Cardiac muscle cell (in vitro differentiated cells and primary cell): ENCODE measurements at regions not wholly inside any gene's neighbourhood (a gene's known extent, or its start where the extent isn't known, plus 50 kb on each side); places are given as distances from the start of the nearest gene placed in this dataset.

Experiments used
- DNase-seq, 2 donors: peaks; one replicate each; pipeline versions ENCODE4 v3.0.0 to v3.0.0-alpha.2; 2010 to 2017; ENCODE audit warnings: low read depth in 1 of 2, low spot score in 1 of 2
- H3K27ac ChIP-seq: fragments of 200-600 bp; sonication (generic); 2 replicates; pipeline ENCODE4 v1.5.1; 2016
- H3K27me3 ChIP-seq: fragments of 200-600 bp; sonication (generic); 2 replicates; pipeline ENCODE4 v1.6.0; 2016; ENCODE audit warnings: control low read depth
- H3K36me3 ChIP-seq: fragments of 200-600 bp; sonication (generic); 2 replicates; pipeline ENCODE4 v1.5.1; 2016; ENCODE audit warnings: control low read depth
- H3K4me1 ChIP-seq: fragments of 200-600 bp; sonication (generic); 2 replicates; pipeline ENCODE4 v1.8.1; 2017; ENCODE audit warnings: low read depth, mild to moderate bottlenecking, mixed run types
- H3K4me3 ChIP-seq: fragments of 200-600 bp; sonication (generic); 2 replicates; pipeline ENCODE4 v1.5.1; 2016; ENCODE audit warnings: mild to moderate bottlenecking
- H3K9me3 ChIP-seq: fragments of 200-600 bp; sonication (generic); 2 replicates; pipeline ENCODE4 v1.5.1; 2017; ENCODE audit warnings: low read depth, mild to moderate bottlenecking, control low read depth
- CTCF ChIP-seq: IDR thresholded peaks from 2 replicates; pipeline ENCODE4 v1.5.1; 2012; ENCODE audit warnings: low read depth, mild to moderate bottlenecking, low read length

GRCh38 chr13:72180253-72180952 is 313.4 kb upstream of the DACH1 start:
- no peak overlapping the region for H3K4me3 ChIP-seq
- DNase-seq: no peak
- H3K4me1 ChIP-seq: no peaks in the 10 kb centered on the region
- H3K9me3 ChIP-seq: no peaks in the 10 kb centered on the region
- no peaks in the 10 kb centered on the region for H3K36me3 ChIP-seq
- TF ChIP-seq CTCF: no peak
- H3K27me3 ChIP-seq: no peaks in the 10 kb centered on the region
- H3K27ac ChIP-seq: no peak overlapping the region

- H3K27me3 ChIP-seq: no peaks in the 10 kb centered on the region
- no peak for TF ChIP-seq CTCF
- H3K4me1 ChIP-seq: no peaks in the 10 kb centered on the region
- H3K27ac ChIP-seq: no peak overlapping the region
- no peak overlapping the region for H3K4me3 ChIP-seq
- no peaks in the 10 kb centered on the region for H3K9me3 ChIP-seq
- H3K36me3 ChIP-seq: no peaks in the 10 kb centered on the region
- no peak for DNase-seq
These were observed 307.5 kb upstream of the DACH1 start for GRCh38 chr13:72174549-72174948.

GRCh38 chr13:72170571-72170970 is 303.6 kb upstream of the DACH1 start:
- no peak overlapping the region for H3K4me3 ChIP-seq
- H3K27me3 ChIP-seq: no peaks in the 10 kb centered on the region
- no peak overlapping the region for H3K27ac ChIP-seq
- no peaks in the 10 kb centered on the region for H3K36me3 ChIP-seq
- no peaks in the 10 kb centered on the region for H3K4me1 ChIP-seq
- no peak for DNase-seq
- no peak for TF ChIP-seq CTCF
- no peaks in the 10 kb centered on the region for H3K9me3 ChIP-seq

GRCh38 chr13:72168126-72168855 is 301.3 kb upstream of the DACH1 start:
- TF ChIP-seq CTCF: no peak
- DNase-seq: no peak
- H3K9me3 ChIP-seq: no peaks in the 10 kb centered on the region

GRCh38 chr13:72166102-72166650 is 299.2 kb upstream of the DACH1 start:
- no peak for TF ChIP-seq CTCF
- H3K36me3 ChIP-seq: no peaks in the 10 kb centered on the region
- H3K27me3 ChIP-seq: no peaks in the 10 kb centered on the region
- H3K4me3 ChIP-seq: no peak overlapping the region
- no peaks in the 10 kb centered on the region for H3K9me3 ChIP-seq
- no peaks in the 10 kb centered on the region for H3K4me1 ChIP-seq
- H3K27ac ChIP-seq: no peak overlapping the region
- no peak for DNase-seq

More at GRCh38 chr13:72168126-72168855, 301.3 kb upstream of the DACH1 start:
- Histone ChIP-seq H3K36me3 (no peaks in the 10 kb centered on the region), H3K4me3 (no peak overlapping the region), H3K4me1 (no peaks in the 10 kb centered on the region), H3K27me3 (no peaks in the 10 kb centered on the region), H3K27ac (no peak overlapping the region)
